GM12878 (cell line): ENCODE measurements at regions not wholly inside any gene's neighbourhood (a gene's known extent, or its start where the extent isn't known, plus 50 kb on each side); places are given as distances from the start of the nearest gene placed in this dataset.

Source experiments
- BHLHE40 ChIP-seq, 2 experiments: fragments of 450-650 bp in 1 of 2; IDR thresholded peaks; 2 replicates each; pipeline ENCODE4 v1.6.1; 2011 to 2017; ENCODE audit warnings: low read depth in 2 of 2, borderline replicate concordance in 1 of 2, improper control_type of control experiment in 1 of 2, low read length in 1 of 2, mild to moderate bottlenecking in 1 of 2
- CBFB ChIP-seq: IDR thresholded peaks from 2 replicates; pipeline ENCODE4 v1.6.1; 2016; ENCODE audit warnings: antibody characterized with exemption, low read depth
- CHD1 ChIP-seq: IDR thresholded peaks from 2 replicates; pipeline ENCODE4 v1.6.1; 2012; ENCODE audit warnings: low read depth, low read length, improper control_type of control experiment
- CREM ChIP-seq: IDR thresholded peaks from 2 replicates; pipeline ENCODE4 v1.6.1; 2014; ENCODE audit warnings: antibody characterized with exemption, low read depth
- POLR2A ChIP-seq: IDR thresholded peaks from 2 replicates; pipeline ENCODE4 v1.6.1; 2011; ENCODE audit warnings: low read depth, mild to moderate bottlenecking, low read length

- TF ChIP-seq CREM (no peak), BHLHE40 (IDR thresholded peaks at IDR 0.05; ENCODE audit: borderline replicate concordance in 1 of 2, low read depth in 2 of 2, low read length in 1 of 2) (no peak), POLR2A (no peak), CBFB (no peak), CHD1 (no peak)
Observed at GRCh38 chr2:57044931-57045635, 861.3 kb downstream of the CCDC85A start.
